HEK293 (cell line): ENCODE measurements at regions not wholly inside any gene's neighbourhood (a gene's known extent, or its start where the extent isn't known, plus 50 kb on each side); places are given as distances from the start of the nearest gene placed in this dataset.

ENCODE experiments used
- CTCF ChIA-PET: fragments of 350-600 bp; formaldehyde crosslinking; extraction: SDS; loops from one replicate; lab custom pipeline; 2021; ENCODE audit warnings: antibody characterized with exemption; lab: Yijun Ruan, JAX
- POLR2A ChIA-PET: fragments of 300-600 bp; formaldehyde crosslinking; extraction: SDS; loops from one replicate; lab custom pipeline; 2020; ENCODE audit warnings: antibody characterized with exemption, inconsistent platforms; lab: Yijun Ruan, JAX
- H3K27ac ChIP-seq: fragments of 200-500 bp; sonication (Bioruptor generic); 2 replicates; pipeline ENCODE4 v1.5.1; 2014; ENCODE audit warnings: low read depth, low read length, control low read depth, inconsistent platforms; ENCODE audit errors: extremely low read depth
- H3K36me3 ChIP-seq, 2 experiments: fragments of 200-500 bp in 1 of 2; sonication (Bioruptor generic) in 1 of 2; 1 replicate in 1 of 2; 2 replicates in 1 of 2; pipeline ENCODE4 v1.5.1; 2014 to 2017; ENCODE audit warnings: inconsistent platforms in 2 of 2, low read length in 2 of 2; ENCODE audit not compliant: control insufficient read depth in 2 of 2, insufficient read depth in 1 of 2
- H3K4me1 ChIP-seq: fragments of 200-500 bp; sonication (Bioruptor generic); 2 replicates; pipeline ENCODE4 v1.5.1; 2014; ENCODE audit warnings: mild to moderate bottlenecking, low read length, inconsistent platforms; ENCODE audit not compliant: control insufficient read depth, insufficient read depth
- H3K4me3 ChIP-seq: 2 replicates; pipeline ENCODE4 v1.5.1; 2011; ENCODE audit warnings: low read depth, mild to moderate bottlenecking, control low read depth, low read length, moderate library complexity
- H3K9me3 ChIP-seq: fragments of 200-500 bp; sonication (Bioruptor generic); 2 replicates; pipeline ENCODE4 v1.5.1; 2014; ENCODE audit warnings: low read depth, low read length, inconsistent platforms; ENCODE audit not compliant: control insufficient read depth, insufficient read depth
- HOXA7 ChIP-seq: sonication (generic); formaldehyde crosslinking; IDR thresholded peaks from 2 replicates; pipeline ENCODE4 v1.8.1; 2022; ENCODE audit warnings: missing genetic modification reagents, borderline replicate concordance
- KLF7 ChIP-seq: fragments of 450-650 bp; formaldehyde crosslinking; IDR thresholded peaks from 2 replicates; pipeline ENCODE4 v1.5.1; 2016; ENCODE audit warnings: missing biosample characterization, missing genetic modification characterization, borderline replicate concordance
- TCF7L2 ChIP-seq: IDR thresholded peaks from 2 replicates; pipeline ENCODE4 v1.6.1; 2011; ENCODE audit warnings: low read depth, mild to moderate bottlenecking, inconsistent platforms, low read length, moderate library complexity, borderline replicate concordance
- ZBTB17 ChIP-seq: fragments of 450-650 bp; formaldehyde crosslinking; IDR thresholded peaks from 2 replicates; pipeline ENCODE4 v1.5.1; 2016; ENCODE audit warnings: missing biosample characterization, missing genetic modification characterization
- ZBTB20 ChIP-seq: fragments of 450-650 bp; formaldehyde crosslinking; IDR thresholded peaks from 2 replicates; pipeline ENCODE4 v1.5.1; 2016; ENCODE audit warnings: missing biosample characterization, missing genetic modification characterization
- ZBTB6 ChIP-seq: fragments of 450-650 bp; formaldehyde crosslinking; IDR thresholded peaks from 2 replicates; pipeline ENCODE4 v1.5.1; 2017; ENCODE audit warnings: missing biosample characterization, missing genetic modification characterization
- ZFHX2 ChIP-seq: fragments of 450-650 bp; formaldehyde crosslinking; conservative IDR thresholded peaks from 2 replicates; pipeline ENCODE4 v1.5.1; 2016; ENCODE audit warnings: missing biosample characterization, missing genetic modification characterization
- ZNF10 ChIP-seq: fragments of 450-650 bp; formaldehyde crosslinking; IDR thresholded peaks from 2 replicates; pipeline ENCODE4 v1.5.1; 2017; ENCODE audit warnings: missing biosample characterization, missing genetic modification characterization
- ZNF175 ChIP-seq: fragments of 450-650 bp; formaldehyde crosslinking; IDR thresholded peaks from 2 replicates; pipeline ENCODE4 v1.5.1; 2016; ENCODE audit warnings: missing biosample characterization, missing genetic modification characterization
- ZNF280D ChIP-seq: fragments of 450-650 bp; formaldehyde crosslinking; IDR thresholded peaks from 2 replicates; pipeline ENCODE4 v1.5.1; 2016; ENCODE audit warnings: missing biosample characterization, missing genetic modification characterization
- ZNF548 ChIP-seq: fragments of 450-650 bp; formaldehyde crosslinking; IDR thresholded peaks from 2 replicates; pipeline ENCODE4 v1.5.1; 2016; ENCODE audit warnings: missing biosample characterization, missing genetic modification characterization
- ZNF596 ChIP-seq: fragments of 450-650 bp; IDR thresholded peaks from 2 replicates; pipeline ENCODE4 v1.5.0; 2018; ENCODE audit warnings: missing biosample characterization, mild to moderate bottlenecking, missing genetic modification characterization, moderate library complexity
- ZNF624 ChIP-seq: fragments of 450-650 bp; formaldehyde crosslinking; IDR thresholded peaks from 2 replicates; pipeline ENCODE4 v1.5.1; 2017; ENCODE audit warnings: missing biosample characterization, missing genetic modification characterization
- ZNF768 ChIP-seq: fragments of 450-650 bp; formaldehyde crosslinking; IDR thresholded peaks from 2 replicates; pipeline ENCODE4 v1.5.1; 2018; ENCODE audit warnings: missing biosample characterization, mild to moderate bottlenecking, missing genetic modification characterization

GRCh38 chr10:89978081-89978480, 276.7 kb downstream of the KIF20B start:
- no peak overlapping the region for H3K4me3 ChIP-seq
- H3K27ac ChIP-seq = no peak overlapping the region
- H3K36me3 ChIP-seq = no peaks in the 10 kb centered on the region
- TF ChIP-seq ZNF175 (tag by site-specific recombination) (no peak), ZBTB17 (no peak)
- H3K9me3 ChIP-seq = no peaks in the 10 kb centered on the region
- no peaks in the 10 kb centered on the region for H3K4me1 ChIP-seq
- ChIA-PET POLR2A (no interaction called here), CTCF (no interaction called here)

GRCh38 chr10:89979726-89980125, 278.3 kb downstream of the KIF20B start:
- H3K27ac ChIP-seq = no peak overlapping the region
- CTCF ChIA-PET = no interaction called here
- H3K4me1 ChIP-seq = no peaks in the 10 kb centered on the region
- POLR2A ChIA-PET = no interaction called here
- TF ChIP-seq ZNF10 (peak; percentile 90), ZNF596 (no peak), TCF7L2 (no peak), ZNF280D (no peak), ZBTB6 (tag by site-specific recombination) (no peak), ZNF548 (no peak)
- H3K36me3 ChIP-seq = no peaks in the 10 kb centered on the region
- H3K4me3 ChIP-seq = no peak overlapping the region
- H3K9me3 ChIP-seq = no peaks in the 10 kb centered on the region

- Histone ChIP-seq H3K27ac (no peak overlapping the region), H3K9me3 (no peaks in the 10 kb centered on the region), H3K4me3 (no peak overlapping the region), H3K4me1 (no peaks in the 10 kb centered on the region), H3K36me3 (no peaks in the 10 kb centered on the region)
- POLR2A ChIA-PET = no interaction called here
- TF ChIP-seq ZFHX2 (tag by site-specific recombination) = no peak
- CTCF ChIA-PET = no interaction called here
These were observed 278.8 kb downstream of the KIF20B start for GRCh38 chr10:89980166-89980565.

GRCh38 chr10:89981891-89982290, 280.5 kb downstream of the KIF20B start:
- Histone ChIP-seq H3K36me3 (no peaks in the 10 kb centered on the region), H3K4me3 (no peak overlapping the region), H3K27ac (no peak overlapping the region), H3K9me3 (no peaks in the 10 kb centered on the region), H3K4me1 (no peaks in the 10 kb centered on the region)
- TF ChIP-seq ZBTB20 (tag by site-specific recombination) (no peak), ZNF768 (tag by site-specific recombination) (no peak), KLF7 (no peak), ZNF624 (no peak), HOXA7 (CRISPR knock-in tag) (no peak)
- ChIA-PET CTCF (interaction anchor here (0.7 kb wide), 2 partner anchors 564 to 885 kb away, joined by 3 read pairs; no protein-coding TSS in a partner anchor), POLR2A (no interaction called here)
